OCI-LY7 (cell line): ENCODE measurements at regions not wholly inside any gene's neighbourhood (a gene's known extent, or its start where the extent isn't known, plus 50 kb on each side); places are given as distances from the start of the nearest gene placed in this dataset.

Source experiments
- BruUV-seq: library from RNA; stranded (reverse); fragments of 400-500 nt; replicated peaks from 2 replicates; lab custom pipeline; 2021; lab: Mats Ljungman, UMichigan
- CTCF ChIA-PET: fragments of 300-600 bp; sonication (Branson Sonifier 250); formaldehyde crosslinking; loops from one replicate; lab custom pipeline; 2022; ENCODE audit warnings: antibody characterized with exemption; ENCODE audit not compliant: unreplicated experiment; lab: Charles Lee
- POLR2A ChIA-PET: fragments of 300-600 bp; sonication (Branson Sonifier 250); formaldehyde crosslinking; loops from one replicate; lab custom pipeline; 2022; ENCODE audit warnings: antibody characterized with exemption; lab: Charles Lee
- DNase-seq: peaks from one replicate; pipeline ENCODE4 v3.0.0-alpha.2; 2015; ENCODE audit warnings: low spot score
- H2AFZ ChIP-seq: fragments of 200-600 bp; sonication (generic), shearing (Covaris generic); 2 replicates; pipeline ENCODE4 v1.6.1; 2014; ENCODE audit warnings: mild to moderate bottlenecking, antibody characterized with exemption, low read length, moderate library complexity
- H3K27ac ChIP-seq: fragments of 200-600 bp; sonication (generic); 2 replicates; pipeline ENCODE4 v1.5.1; 2014; ENCODE audit warnings: mixed run types, low read depth, mild to moderate bottlenecking, moderate library complexity, low read length, inconsistent platforms; ENCODE audit not compliant: poor library complexity, severe bottlenecking
- H3K36me3 ChIP-seq: fragments of 200-600 bp; sonication (generic); 2 replicates; pipeline ENCODE4 v1.6.1; 2014; ENCODE audit warnings: mild to moderate bottlenecking, antibody characterized with exemption, low read length, moderate library complexity, mixed read lengths; ENCODE audit not compliant: insufficient read depth
- H3K4me1 ChIP-seq: fragments of 200-600 bp; sonication (generic); 2 replicates; pipeline ENCODE4 v1.5.1; 2014; ENCODE audit warnings: mild to moderate bottlenecking, low read length; ENCODE audit not compliant: insufficient read depth, poor library complexity, severe bottlenecking
- H3K4me2 ChIP-seq: fragments of 200-600 bp; sonication (generic); 2 replicates; pipeline ENCODE4 v1.6.1; 2014; ENCODE audit warnings: mild to moderate bottlenecking, low read length
- H3K4me3 ChIP-seq: fragments of 200-600 bp; sonication (generic); 2 replicates; pipeline ENCODE4 v1.5.1; 2014; ENCODE audit warnings: mild to moderate bottlenecking, low read depth, low read length; ENCODE audit not compliant: poor library complexity, severe bottlenecking
- H3K79me2 ChIP-seq: fragments of 200-600 bp; sonication (generic); 2 replicates; pipeline ENCODE4 v1.6.1; 2016; ENCODE audit warnings: low read depth, mild to moderate bottlenecking, low read length, moderate library complexity, mixed read lengths; ENCODE audit not compliant: insufficient read depth
- H3K9me2 ChIP-seq: fragments of 200-600 bp; sonication (generic); 2 replicates; pipeline ENCODE4 v1.6.1; 2016; ENCODE audit warnings: mild to moderate bottlenecking, low read length, mixed read lengths; ENCODE audit not compliant: insufficient read depth
- H3K9me3 ChIP-seq: fragments of 200-600 bp; sonication (generic); 2 replicates; pipeline ENCODE4 v1.6.1; 2014; ENCODE audit warnings: mild to moderate bottlenecking, mixed run types, low read length, mixed read lengths
- H4K20me1 ChIP-seq: fragments of 200-600 bp; sonication (generic); 2 replicates; pipeline ENCODE4 v1.6.1; 2014; ENCODE audit warnings: mild to moderate bottlenecking, antibody characterized with exemption, low read length, moderate library complexity, mixed read lengths; ENCODE audit not compliant: insufficient read depth
- CTCF ChIP-seq: fragments of 200-600 bp; sonication (generic); conservative IDR thresholded peaks from 2 replicates; pipeline ENCODE4 v1.5.1; 2014; ENCODE audit warnings: mild to moderate bottlenecking, antibody characterized with exemption, low read length, moderate library complexity, mixed read lengths
- EZH2phosphoT487 ChIP-seq: fragments of 200-600 bp; sonication (generic); IDR thresholded peaks from 2 replicates; pipeline ENCODE4 v1.6.1; 2018; ENCODE audit warnings: low read depth, borderline replicate concordance, mild to moderate bottlenecking, mixed run types, antibody characterized with exemption, low read length, moderate library complexity, mixed read lengths
- intact Hi-C: fragments of 100-400 bp; cut with micrococcal nuclease; formaldehyde crosslinking; loops from one replicate; pipeline ENCODE4 v1.10.0; 2022; ENCODE audit not compliant: unreplicated experiment

- no peaks in the 10 kb centered on the region for H3K9me2 ChIP-seq
- ChIA-PET POLR2A (interaction anchor here (0.6 to 0.7 kb wide), 2 partner anchors 243 to 296 kb away, joined by 6 to 8 read pairs; no protein-coding TSS in a partner anchor), CTCF (no interaction called here)
- H3K79me2 ChIP-seq, result no peaks in the 10 kb centered on the region
- H3K4me1 ChIP-seq, result no peaks in the 10 kb centered on the region
- H3K27ac ChIP-seq, result no peak overlapping the region
- no TSS peak for BruUV-seq
- DNase-seq, result no peak
- no peak overlapping the region for H3K4me3 ChIP-seq
- no peak overlapping the region for H2AFZ ChIP-seq
- no peaks in the 10 kb centered on the region for H3K9me3 ChIP-seq
- H4K20me1 ChIP-seq, result no peaks in the 10 kb centered on the region
- H3K36me3 ChIP-seq, result no peaks in the 10 kb centered on the region
- intact Hi-C loops, result no loop called here
- no peak overlapping the region for H3K4me2 ChIP-seq
- TF ChIP-seq EZH2phosphoT487, result no peak
Measured at GRCh38 chr2:104289651-104290565, 564.0 kb upstream of the POU3F3 start.

- ChIA-PET CTCF (no interaction called here), POLR2A (interaction anchor here (0.7 kb wide), 1 partner anchor 297 kb away, joined by 8 read pairs; no protein-coding TSS in a partner anchor)
- Histone ChIP-seq H3K9me3 (no peaks in the 10 kb centered on the region), H3K27ac (no peak overlapping the region), H3K36me3 (no peaks in the 10 kb centered on the region), H3K4me3 (no peak overlapping the region), H4K20me1 (no peaks in the 10 kb centered on the region), H2AFZ (no peak overlapping the region), H3K9me2 (no peaks in the 10 kb centered on the region), H3K4me1 (no peaks in the 10 kb centered on the region), H3K4me2 (no peak overlapping the region), H3K79me2 (no peaks in the 10 kb centered on the region)
- TF ChIP-seq CTCF, result no peak
- no peak for TF ChIP-seq EZH2phosphoT487
- no peak for DNase-seq
- intact Hi-C loops, result no loop called here
- BruUV-seq, result no TSS peak
Measured at GRCh38 chr2:104290566-104290891, 563.4 kb upstream of the POU3F3 start.

GRCh38 chr2:104312684-104313083 lies 541.2 kb upstream of the POU3F3 start:
- DNase-seq, result peak; percentile 1
- POLR2A ChIA-PET, result no interaction called here
- no peaks in the 10 kb centered on the region for H3K79me2 ChIP-seq
- H2AFZ ChIP-seq, result no peak overlapping the region
- no TSS peak for BruUV-seq
- CTCF ChIA-PET, result no interaction called here
- no peak overlapping the region for H3K4me2 ChIP-seq
- H3K4me1 ChIP-seq, result no peaks in the 10 kb centered on the region
- no peaks in the 10 kb centered on the region for H3K9me2 ChIP-seq
- TF ChIP-seq EZH2phosphoT487 (no peak), CTCF (peak; percentile 47)
- intact Hi-C loops, result no loop called here
- H4K20me1 ChIP-seq, result no peaks in the 10 kb centered on the region
- H3K27ac ChIP-seq, result no peak overlapping the region
- no peaks in the 10 kb centered on the region for H3K9me3 ChIP-seq
- no peak overlapping the region for H3K4me3 ChIP-seq
- no peaks in the 10 kb centered on the region for H3K36me3 ChIP-seq
